Ishikawa (cell line): ENCODE measurements at regions not wholly inside any gene's neighbourhood (a gene's known extent, or its start where the extent isn't known, plus 50 kb on each side); places are given as distances from the start of the nearest gene placed in this dataset.

ENCODE experiments used
- CEBPB ChIP-seq: IDR thresholded peaks from 2 replicates; pipeline ENCODE4 v1.6.1; 2012
- CREB1 ChIP-seq: IDR thresholded peaks from 2 replicates; pipeline ENCODE4 v1.6.1; 2012; ENCODE audit warnings: low read depth
- EGR1 ChIP-seq: IDR thresholded peaks from 2 replicates; pipeline ENCODE4 v1.6.1; 2012
- EP300 ChIP-seq: IDR thresholded peaks from 2 replicates; pipeline ENCODE4 v1.6.1; 2012; ENCODE audit warnings: borderline replicate concordance
- FOXM1 ChIP-seq: IDR thresholded peaks from 2 replicates; pipeline ENCODE4 v1.6.1; 2012; ENCODE audit warnings: low read depth, borderline replicate concordance
- NFIC ChIP-seq: IDR thresholded peaks from 2 replicates; pipeline ENCODE4 v1.6.1; 2012
- RAD21 ChIP-seq: IDR thresholded peaks from 2 replicates; pipeline ENCODE4 v1.6.1; 2012; ENCODE audit warnings: low read depth
- TAF1 ChIP-seq: IDR thresholded peaks from 2 replicates; pipeline ENCODE4 v1.6.1; 2012; ENCODE audit warnings: low read depth, mild to moderate bottlenecking
- TCF12 ChIP-seq: IDR thresholded peaks from 2 replicates; pipeline ENCODE4 v1.6.1; 2012; ENCODE audit warnings: low read depth
- TEAD4 ChIP-seq: IDR thresholded peaks from 2 replicates; pipeline ENCODE4 v1.6.1; 2012
- YY1 ChIP-seq: IDR thresholded peaks from 2 replicates; pipeline ENCODE4 v1.6.1; 2012; ENCODE audit warnings: low read depth
- ZBTB7A ChIP-seq: IDR thresholded peaks from 2 replicates; pipeline ENCODE4 v1.6.1; 2012; ENCODE audit warnings: low read depth
- TF ChIP-seq, protein P1 (sequence below): IDR thresholded peaks from 2 replicates; pipeline ENCODE4 v1.6.1; 2012; ENCODE audit warnings: low read depth, mild to moderate bottlenecking
- TF ChIP-seq, protein P2 (sequence below): IDR thresholded peaks from 2 replicates; pipeline ENCODE4 v1.6.1; 2012
- TF ChIP-seq, protein P3 (sequence below): IDR thresholded peaks from 2 replicates; pipeline ENCODE4 v1.6.1; 2012

DNA sequence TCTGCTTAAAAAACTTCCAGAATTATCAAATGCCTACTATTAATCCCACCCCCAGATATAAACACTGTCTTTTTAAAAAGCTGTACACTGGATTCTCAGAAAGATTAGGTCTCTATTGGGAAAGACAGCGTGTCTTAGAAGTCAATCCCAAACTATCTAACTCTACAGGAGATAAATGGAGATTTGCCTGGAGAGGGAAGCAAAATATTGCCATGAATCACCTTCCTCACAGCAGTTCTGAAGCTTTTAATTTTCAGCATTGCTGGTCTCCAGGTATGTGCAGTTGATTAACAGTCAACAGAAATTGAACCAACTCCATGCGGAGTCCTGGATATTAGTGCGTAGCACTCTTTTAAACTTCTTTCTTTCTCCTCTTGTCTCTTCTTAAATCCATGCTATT is 122.2 kb downstream of the DSC3 start:
- TF ChIP-seq CEBPB (no peak), FOXM1 (no peak), EP300 (no peak), EGR1 (no peak), ZBTB7A (no peak), TEAD4 (no peak), NFIC (no peak), TCF12 (no peak), CREB1 (no peak), YY1 (no peak)
- TF ChIP-seq, protein P1, sequence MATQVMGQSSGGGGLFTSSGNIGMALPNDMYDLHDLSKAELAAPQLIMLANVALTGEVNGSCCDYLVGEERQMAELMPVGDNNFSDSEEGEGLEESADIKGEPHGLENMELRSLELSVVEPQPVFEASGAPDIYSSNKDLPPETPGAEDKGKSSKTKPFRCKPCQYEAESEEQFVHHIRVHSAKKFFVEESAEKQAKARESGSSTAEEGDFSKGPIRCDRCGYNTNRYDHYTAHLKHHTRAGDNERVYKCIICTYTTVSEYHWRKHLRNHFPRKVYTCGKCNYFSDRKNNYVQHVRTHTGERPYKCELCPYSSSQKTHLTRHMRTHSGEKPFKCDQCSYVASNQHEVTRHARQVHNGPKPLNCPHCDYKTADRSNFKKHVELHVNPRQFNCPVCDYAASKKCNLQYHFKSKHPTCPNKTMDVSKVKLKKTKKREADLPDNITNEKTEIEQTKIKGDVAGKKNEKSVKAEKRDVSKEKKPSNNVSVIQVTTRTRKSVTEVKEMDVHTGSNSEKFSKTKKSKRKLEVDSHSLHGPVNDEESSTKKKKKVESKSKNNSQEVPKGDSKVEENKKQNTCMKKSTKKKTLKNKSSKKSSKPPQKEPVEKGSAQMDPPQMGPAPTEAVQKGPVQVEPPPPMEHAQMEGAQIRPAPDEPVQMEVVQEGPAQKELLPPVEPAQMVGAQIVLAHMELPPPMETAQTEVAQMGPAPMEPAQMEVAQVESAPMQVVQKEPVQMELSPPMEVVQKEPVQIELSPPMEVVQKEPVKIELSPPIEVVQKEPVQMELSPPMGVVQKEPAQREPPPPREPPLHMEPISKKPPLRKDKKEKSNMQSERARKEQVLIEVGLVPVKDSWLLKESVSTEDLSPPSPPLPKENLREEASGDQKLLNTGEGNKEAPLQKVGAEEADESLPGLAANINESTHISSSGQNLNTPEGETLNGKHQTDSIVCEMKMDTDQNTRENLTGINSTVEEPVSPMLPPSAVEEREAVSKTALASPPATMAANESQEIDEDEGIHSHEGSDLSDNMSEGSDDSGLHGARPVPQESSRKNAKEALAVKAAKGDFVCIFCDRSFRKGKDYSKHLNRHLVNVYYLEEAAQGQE = no peak
- TF ChIP-seq, protein P2, sequence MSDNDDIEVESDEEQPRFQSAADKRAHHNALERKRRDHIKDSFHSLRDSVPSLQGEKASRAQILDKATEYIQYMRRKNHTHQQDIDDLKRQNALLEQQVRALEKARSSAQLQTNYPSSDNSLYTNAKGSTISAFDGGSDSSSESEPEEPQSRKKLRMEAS = no peak

DNA sequence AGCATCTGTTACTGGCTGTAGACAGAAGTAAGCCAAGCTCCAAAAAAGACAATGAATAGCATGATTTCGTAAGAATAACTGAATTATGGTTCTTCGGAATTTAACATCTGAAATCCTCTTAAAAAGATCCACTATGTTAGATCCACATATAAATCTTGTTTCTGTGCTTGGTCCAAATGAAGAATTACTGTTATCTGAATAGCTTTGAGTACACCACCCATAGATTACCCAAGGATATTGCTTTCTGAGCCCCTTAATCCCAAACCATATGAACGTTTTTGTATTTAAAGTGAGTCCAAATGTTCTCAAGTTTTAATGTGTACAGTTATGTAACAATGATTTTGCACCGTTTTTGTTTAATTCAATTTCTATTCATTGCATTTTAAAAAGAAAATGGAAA is 124.9 kb downstream of the DSC3 start:
- TF ChIP-seq ZBTB7A (no peak), NFIC (no peak), YY1 (no peak), CEBPB (no peak), RAD21 (no peak), TCF12 (no peak), EGR1 (no peak), CREB1 (no peak), FOXM1 (no peak), EP300 (no peak), TEAD4 (no peak), TAF1 (no peak)
- TF ChIP-seq, protein P3, sequence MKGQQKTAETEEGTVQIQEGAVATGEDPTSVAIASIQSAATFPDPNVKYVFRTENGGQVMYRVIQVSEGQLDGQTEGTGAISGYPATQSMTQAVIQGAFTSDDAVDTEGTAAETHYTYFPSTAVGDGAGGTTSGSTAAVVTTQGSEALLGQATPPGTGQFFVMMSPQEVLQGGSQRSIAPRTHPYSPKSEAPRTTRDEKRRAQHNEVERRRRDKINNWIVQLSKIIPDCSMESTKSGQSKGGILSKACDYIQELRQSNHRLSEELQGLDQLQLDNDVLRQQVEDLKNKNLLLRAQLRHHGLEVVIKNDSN = no peak
- TF ChIP-seq, protein P1 = no peak
- TF ChIP-seq, protein P2 = no peak

DNA sequence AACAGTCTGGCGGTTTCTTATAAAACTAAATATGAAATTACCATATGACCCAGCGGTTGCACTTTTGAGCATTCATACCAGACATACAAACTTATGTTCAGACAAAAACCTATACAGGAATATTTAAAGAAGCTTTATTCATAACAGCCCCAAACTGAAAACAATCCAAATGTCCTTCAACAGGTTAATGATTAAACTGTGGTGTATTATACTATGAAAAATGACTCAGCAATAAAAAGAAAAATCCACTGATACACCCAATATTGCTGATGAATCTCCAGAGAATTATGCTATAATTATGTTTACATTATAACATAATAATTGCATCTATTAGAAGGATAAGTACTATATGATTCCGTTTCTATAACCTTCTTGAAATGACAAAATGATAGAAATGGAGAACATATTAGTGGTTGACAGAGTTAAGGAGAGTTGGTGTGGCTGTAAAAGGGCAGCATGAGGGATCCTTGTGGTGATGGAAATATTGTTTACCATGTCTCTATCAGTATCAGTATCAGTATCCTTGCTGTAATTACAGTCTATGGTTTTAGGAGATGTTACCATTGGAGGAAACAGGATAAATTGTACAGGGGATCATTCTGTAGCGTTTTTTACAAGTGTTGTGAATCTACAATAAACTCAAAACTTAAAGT is 127.1 kb downstream of the DSC3 start:
- TF ChIP-seq, protein P3 = no peak
- TF ChIP-seq TAF1 (no peak), RAD21 (no peak), CEBPB (no peak)
- TF ChIP-seq, protein P2 = no peak

DNA sequence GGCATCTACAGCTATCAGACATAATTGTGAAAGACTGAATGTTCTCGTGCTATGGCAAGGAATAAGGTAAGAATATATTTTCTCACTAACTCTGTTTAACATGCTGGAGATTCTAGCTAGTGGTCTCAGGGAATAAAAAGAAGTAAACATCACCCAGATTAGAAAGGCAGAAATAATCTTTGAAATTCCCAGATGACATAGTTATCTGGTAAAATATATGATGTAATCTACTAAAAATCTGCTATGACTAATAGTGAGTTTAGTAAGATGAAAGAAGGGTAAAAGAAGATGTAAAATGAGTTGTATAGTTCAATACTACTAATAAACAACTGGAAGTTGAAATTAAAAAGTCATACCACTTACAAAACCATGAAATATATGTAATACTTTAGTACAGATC is 134.2 kb downstream of the DSC3 start:
- TF ChIP-seq CEBPB = no peak
- no peak for TF ChIP-seq EP300
- no peak for TF ChIP-seq TEAD4
- TF ChIP-seq, protein P1 = no peak
- no peak for TF ChIP-seq EGR1
- TF ChIP-seq, protein P3 = no peak
- TF ChIP-seq, protein P2 = no peak
- TF ChIP-seq NFIC = no peak
- no peak for TF ChIP-seq ZBTB7A
- TF ChIP-seq TCF12 = no peak
